ENCODE measurements at regions not wholly inside any gene's neighbourhood (a gene's known extent, or its start where the extent isn't known, plus 50 kb on each side); places are given as distances from the start of the nearest gene placed in this dataset.

GRCh38 chr4:175927121-175927520 lies 115.1 kb upstream of the GPM6A start:
- no peak for TF ChIP-seq POLR2AphosphoS5 (IDR thresholded peaks at IDR 0.05; ENCODE audit: low read depth)
- TF ChIP-seq, protein P1, sequence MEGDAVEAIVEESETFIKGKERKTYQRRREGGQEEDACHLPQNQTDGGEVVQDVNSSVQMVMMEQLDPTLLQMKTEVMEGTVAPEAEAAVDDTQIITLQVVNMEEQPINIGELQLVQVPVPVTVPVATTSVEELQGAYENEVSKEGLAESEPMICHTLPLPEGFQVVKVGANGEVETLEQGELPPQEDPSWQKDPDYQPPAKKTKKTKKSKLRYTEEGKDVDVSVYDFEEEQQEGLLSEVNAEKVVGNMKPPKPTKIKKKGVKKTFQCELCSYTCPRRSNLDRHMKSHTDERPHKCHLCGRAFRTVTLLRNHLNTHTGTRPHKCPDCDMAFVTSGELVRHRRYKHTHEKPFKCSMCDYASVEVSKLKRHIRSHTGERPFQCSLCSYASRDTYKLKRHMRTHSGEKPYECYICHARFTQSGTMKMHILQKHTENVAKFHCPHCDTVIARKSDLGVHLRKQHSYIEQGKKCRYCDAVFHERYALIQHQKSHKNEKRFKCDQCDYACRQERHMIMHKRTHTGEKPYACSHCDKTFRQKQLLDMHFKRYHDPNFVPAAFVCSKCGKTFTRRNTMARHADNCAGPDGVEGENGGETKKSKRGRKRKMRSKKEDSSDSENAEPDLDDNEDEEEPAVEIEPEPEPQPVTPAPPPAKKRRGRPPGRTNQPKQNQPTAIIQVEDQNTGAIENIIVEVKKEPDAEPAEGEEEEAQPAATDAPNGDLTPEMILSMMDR (IDR thresholded peaks at IDR 0.05; ENCODE audit: insufficient read depth, low read length), result no peak

All from HL-60 (cell line).